B cell (primary cell): ENCODE measurements at regions not wholly inside any gene's neighbourhood (a gene's known extent, or its start where the extent isn't known, plus 50 kb on each side); places are given as distances from the start of the nearest gene placed in this dataset.

Experiments used
- ATAC-seq: fragments of 200-7000 bp; cut with Tn5 transposase; one replicate; pipeline ENCODE4 v1.10.0; 2021; ENCODE audit warnings: low read depth, mild to moderate bottlenecking, moderate number of reproducible peaks, moderate library complexity
- CTCF ChIA-PET: fragments of 350-600 bp; sonication (Branson Sonifier 250); formaldehyde crosslinking; loops from one replicate; lab custom pipeline; 2021; ENCODE audit warnings: antibody characterized with exemption, inconsistent platforms; lab: Charles Lee
- POLR2A ChIA-PET: fragments of 350-600 bp; sonication (Branson Sonifier 250); formaldehyde crosslinking; loops from one replicate; lab custom pipeline; 2021; ENCODE audit warnings: antibody characterized with exemption; lab: Charles Lee
- DNase-seq: peaks from one replicate; pipeline ENCODE4 v3.0.0; 2013
- H2AFZ ChIP-seq: 2 replicates; pipeline ENCODE4 v1.6.1; 2012; ENCODE audit warnings: mild to moderate bottlenecking, low read depth, low read length; ENCODE audit not compliant: insufficient read depth, poor library complexity, severe bottlenecking
- H3K27ac ChIP-seq, 2 donors: 1 replicate in 1 of 2; 2 replicates in 1 of 2; pipeline ENCODE4 v1.5.1; 2012 to 2013; ENCODE audit warnings: low read length in 2 of 2, mild to moderate bottlenecking in 2 of 2, moderate library complexity in 1 of 2
- H3K27me3 ChIP-seq, 4 experiments: fragments of 200-600 bp in 1 of 4; sonication (generic) in 1 of 4; replicated peaks in 1 of 4; 1 replicate in 2 of 4; 2 replicates in 2 of 4; pipeline versions ENCODE4 v1.6.1 to v1.7.0; 2013 to 2016; ENCODE audit warnings: low read length in 3 of 4, mild to moderate bottlenecking in 2 of 4, mixed read lengths in 1 of 4, moderate library complexity in 1 of 4; ENCODE audit not compliant: insufficient read depth in 4 of 4, control insufficient read depth in 3 of 4; ENCODE audit errors: control extremely low read depth in 1 of 4
- H3K36me3 ChIP-seq, 2 experiments: replicated peaks in 1 of 2; 1 replicate in 1 of 2; 2 replicates in 1 of 2; pipeline versions ENCODE4 v1.6.1 to v1.7.1; 2013; ENCODE audit warnings: low read length in 1 of 2; ENCODE audit not compliant: insufficient read depth in 2 of 2, control insufficient read depth in 1 of 2; ENCODE audit errors: control extremely low read depth in 1 of 2, extremely low read depth in 1 of 2
- H3K4me1 ChIP-seq, 2 donors: fragments of 200-600 bp in 1 of 2; sonication (generic) in 1 of 2; 1 replicate in 1 of 2; 2 replicates in 1 of 2; pipeline versions ENCODE4 v1.5.1 to v1.6.1; 2013 to 2017; ENCODE audit warnings: low read length in 2 of 2; ENCODE audit not compliant: control insufficient read depth in 2 of 2, insufficient read depth in 2 of 2
- H3K4me2 ChIP-seq: replicated peaks from 2 replicates; pipeline ENCODE3; 2012; ENCODE audit warnings: mild to moderate bottlenecking, low read depth, low read length; ENCODE audit not compliant: poor library complexity, severe bottlenecking
- H3K4me3 ChIP-seq, 5 experiments: fragments of 200-600 bp in 1 of 5; sonication (generic) in 1 of 5; 1 replicate in 3 of 5; 2 replicates in 2 of 5; pipeline versions ENCODE4 v1.5.1 to v1.7.0; 2011 to 2016; ENCODE audit warnings: low read length in 4 of 5, mild to moderate bottlenecking in 4 of 5, low read depth in 2 of 5, control low read depth in 1 of 5, moderate library complexity in 1 of 5; ENCODE audit not compliant: insufficient read depth in 1 of 5; ENCODE audit errors: control extremely low read depth in 1 of 5, extremely low read depth in 1 of 5
- H3K79me2 ChIP-seq: fragments of 200-600 bp; sonication (generic); one replicate; pipeline ENCODE4 v1.6.0; 2016; ENCODE audit warnings: low read length; ENCODE audit not compliant: control insufficient read depth, insufficient read depth
- H3K9ac ChIP-seq: fragments of 200-600 bp; sonication (generic); 2 replicates; pipeline ENCODE4 v1.6.1; 2017; ENCODE audit warnings: mild to moderate bottlenecking, low read length, moderate library complexity
- H3K9me3 ChIP-seq, 3 donors: one replicate each; pipeline versions ENCODE4 v1.6.1 to v1.7.1; 2013; ENCODE audit warnings: low read length in 2 of 3; ENCODE audit not compliant: control insufficient read depth in 2 of 3, insufficient read depth in 1 of 3; ENCODE audit errors: control extremely low read depth in 1 of 3
- H4K20me1 ChIP-seq: 2 replicates; pipeline ENCODE4 v1.6.0; 2012; ENCODE audit warnings: mild to moderate bottlenecking, low read length; ENCODE audit not compliant: insufficient read depth, control insufficient read depth, poor library complexity, severe bottlenecking
- H3K27ac Mint-ChIP-seq: one replicate; pipeline ENCODE4 v1.8.0; 2021; ENCODE audit warnings: mixed read lengths
- H3K27me3 Mint-ChIP-seq: one replicate; pipeline ENCODE4 v1.8.0; 2021; ENCODE audit warnings: mixed read lengths
- H3K4me1 Mint-ChIP-seq: one replicate; pipeline ENCODE4 v1.8.0; 2021; ENCODE audit warnings: mixed read lengths
- H3K4me3 Mint-ChIP-seq: one replicate; pipeline ENCODE4 v1.8.0; 2021; ENCODE audit warnings: mixed read lengths
- H3K9me3 Mint-ChIP-seq: one replicate; pipeline ENCODE4 v1.8.0; 2022; ENCODE audit warnings: mixed read lengths; ENCODE audit not compliant: insufficient read depth
- CTCF ChIP-seq: fragments of 200-600 bp; IDR thresholded peaks from one replicate; pipeline ENCODE4 v1.8.0; 2022; ENCODE audit warnings: antibody characterized with exemption, mild to moderate bottlenecking
- EZH2 ChIP-seq: IDR thresholded peaks from 2 replicates; pipeline ENCODE4 v1.6.1; 2012; ENCODE audit warnings: borderline replicate concordance, low read depth, mild to moderate bottlenecking, moderate library complexity, low read length; ENCODE audit not compliant: insufficient read depth, poor library complexity, severe bottlenecking
- WGBS: methylation state at CpG from one replicate; pipeline ENCODE4 v1.1.5; 2013; ENCODE audit warnings: missing lambda C conversion rate; ENCODE audit not compliant: insufficient coverage; 5-methylcytosine and 5-hydroxymethylcytosine counted together
- intact Hi-C: fragments of 100-400 bp; cut with micrococcal nuclease; formaldehyde crosslinking; loops from one replicate; pipeline ENCODE4 v1.10.0; 2022

GRCh38 chr6:68160348-68160747 is 474.7 kb upstream of the ADGRB3 start:
- no peaks in the 10 kb centered on the region for H3K27me3 Mint-ChIP-seq
- Histone ChIP-seq H3K9ac (no peak overlapping the region), H3K4me3 (no peak overlapping the region), H3K36me3 (no peaks in the 10 kb centered on the region), H3K9me3 (peaks cover 0 to 12% (median 4%) of the 10 kb centered on the region in 3 donors), H2AFZ (no peak overlapping the region), H3K4me2 (no peak overlapping the region), H3K27me3 (no peaks in the 10 kb centered on the region), H3K27ac (no peak overlapping the region), H3K4me1 (no peaks in the 10 kb centered on the region), H3K79me2 (no peaks in the 10 kb centered on the region), H4K20me1 (no peaks in the 10 kb centered on the region)
- DNase-seq (no peak), ATAC-seq (no peak)
- H3K9me3 Mint-ChIP-seq, result peaks cover 3% of the 10 kb centered on the region
- ChIA-PET POLR2A (no interaction called here), CTCF (no interaction called here)
- H3K27ac Mint-ChIP-seq, result no peak overlapping the region
- H3K4me1 Mint-ChIP-seq, result no peaks in the 10 kb centered on the region
- no peak overlapping the region for H3K4me3 Mint-ChIP-seq
- intact Hi-C loops, result no loop called here
- TF ChIP-seq CTCF, result no peak
- no peak for TF ChIP-seq EZH2

GRCh38 chr6:68159433-68159832 is 475.6 kb upstream of the ADGRB3 start:
- no peak for ATAC-seq
- WGBS, result no CpG with 5 or more reads among the region's 2 CpGs

More at GRCh38 chr6:68159433-68159832, 475.6 kb upstream of the ADGRB3 start:
- H3K36me3 ChIP-seq, result no peaks in the 10 kb centered on the region
- H4K20me1 ChIP-seq, result no peaks in the 10 kb centered on the region
- TF ChIP-seq CTCF (no peak), EZH2 (no peak)
- H3K4me2 ChIP-seq, result no peak overlapping the region
- H3K4me3 Mint-ChIP-seq, result no peak overlapping the region
- H3K27me3 ChIP-seq, result no peaks in the 10 kb centered on the region
- no peaks in the 10 kb centered on the region for H3K4me1 ChIP-seq
- H3K9ac ChIP-seq, result no peak overlapping the region
- DNase-seq, result no peak
- peaks cover 3% of the 10 kb centered on the region for H3K9me3 Mint-ChIP-seq
- no peak overlapping the region for H3K27ac Mint-ChIP-seq
- no peaks in the 10 kb centered on the region for H3K27me3 Mint-ChIP-seq
- no peaks in the 10 kb centered on the region for H3K79me2 ChIP-seq
- no peak overlapping the region for H3K27ac ChIP-seq
- ChIA-PET CTCF (no interaction called here), POLR2A (no interaction called here)
- H2AFZ ChIP-seq, result no peak overlapping the region
- peaks cover 0 to 12% (median 4%) of the 10 kb centered on the region in 3 donors for H3K9me3 ChIP-seq
- H3K4me1 Mint-ChIP-seq, result no peaks in the 10 kb centered on the region
- intact Hi-C loops, result no loop called here
- no peak overlapping the region for H3K4me3 ChIP-seq
